GM23338 (cell line): ENCODE measurements at regions not wholly inside any gene's neighbourhood (a gene's known extent, or its start where the extent isn't known, plus 50 kb on each side); places are given as distances from the start of the nearest gene placed in this dataset.

ENCODE experiments used
- ATAC-seq: fragments of 200-7000 bp; cut with Tn5 transposase; 3 replicates; pipeline ENCODE4 v1.9.1; 2020
- DNase-seq: peaks from one replicate; pipeline ENCODE4 v3.0.0-alpha.2; 2015; ENCODE audit warnings: low spot score
- H2AFZ ChIP-seq: fragments of 200-600 bp; sonication (generic); 2 replicates; pipeline ENCODE4 v1.8.0; 2016; ENCODE audit warnings: antibody characterized with exemption, mild to moderate bottlenecking, moderate library complexity
- H3F3A ChIP-seq: fragments of 200-600 bp; sonication (generic); replicated peaks from 2 replicates; pipeline ENCODE4 v1.8.0; 2017; ENCODE audit warnings: antibody characterized with exemption, mixed run types, low read depth
- H3K27ac ChIP-seq: fragments of 200-600 bp; sonication (generic); 2 replicates; pipeline ENCODE4 v1.6.1; 2016; ENCODE audit warnings: low read depth
- H3K27me3 ChIP-seq: fragments of 200-600 bp; sonication (generic); 2 replicates; pipeline ENCODE4 v1.8.0; 2016; ENCODE audit warnings: mild to moderate bottlenecking, mixed run types, moderate library complexity; ENCODE audit not compliant: insufficient read depth
- H3K36me3 ChIP-seq: fragments of 200-600 bp; sonication (generic); 2 replicates; pipeline ENCODE4 v1.8.0; 2016; ENCODE audit warnings: mild to moderate bottlenecking; ENCODE audit not compliant: insufficient read depth
- H3K4me1 ChIP-seq: fragments of 200-600 bp; sonication (generic); 2 replicates; pipeline ENCODE4 v1.8.0; 2016; ENCODE audit warnings: mild to moderate bottlenecking, moderate library complexity; ENCODE audit not compliant: insufficient read depth
- H3K4me2 ChIP-seq: fragments of 200-600 bp; sonication (generic); 2 replicates; pipeline ENCODE4 v1.7.1; 2017; ENCODE audit warnings: mixed run types
- H3K4me3 ChIP-seq: fragments of 200-600 bp; sonication (generic); 2 replicates; pipeline ENCODE4 v1.6.1; 2016; ENCODE audit warnings: mixed run types
- H3K79me2 ChIP-seq: fragments of 200-600 bp; sonication (generic); replicated peaks from 2 replicates; pipeline ENCODE4 v1.8.0; 2017; ENCODE audit warnings: mild to moderate bottlenecking; ENCODE audit not compliant: insufficient read depth
- H3K9me2 ChIP-seq: fragments of 200-600 bp; sonication (generic); 2 replicates; pipeline ENCODE4 v1.8.0; 2017; ENCODE audit not compliant: insufficient read depth
- H4K20me1 ChIP-seq: fragments of 200-600 bp; sonication (generic); replicated peaks from 2 replicates; pipeline ENCODE4 v1.8.0; 2017; ENCODE audit warnings: mild to moderate bottlenecking; ENCODE audit not compliant: insufficient read depth
- H3K27ac Mint-ChIP-seq: 2 replicates; pipeline ENCODE4 v1.8.0; 2020; ENCODE audit warnings: inconsistent platforms, mild to moderate bottlenecking, moderate library complexity, mixed read lengths
- H3K27me3 Mint-ChIP-seq: 3 replicates; pipeline ENCODE4 v1.8.0; 2022; ENCODE audit warnings: low read depth, mild to moderate bottlenecking, moderate library complexity, mixed read lengths, inconsistent platforms; ENCODE audit not compliant: insufficient read depth, poor library complexity
- H3K36me3 Mint-ChIP-seq: 3 replicates; pipeline ENCODE4 v1.8.0; 2021; ENCODE audit warnings: low read depth, mild to moderate bottlenecking, inconsistent platforms, moderate library complexity, mixed read lengths
- H3K4me1 Mint-ChIP-seq: 3 replicates; pipeline ENCODE4 v1.8.0; 2020; ENCODE audit warnings: mild to moderate bottlenecking, inconsistent platforms, mixed read lengths
- H3K4me3 Mint-ChIP-seq: 3 replicates; pipeline ENCODE4 v1.8.0; 2021; ENCODE audit warnings: moderate library complexity, mild to moderate bottlenecking, inconsistent platforms, mixed read lengths
- H3K9me3 Mint-ChIP-seq: 3 replicates; pipeline ENCODE4 v1.8.0; 2020; ENCODE audit warnings: moderate library complexity, mild to moderate bottlenecking, inconsistent platforms, mixed read lengths
- CREB1 ChIP-seq: fragments of 250-450 bp; sonication (Bioruptor Pico); IDR thresholded peaks from 2 replicates; pipeline ENCODE4 v1.5.0; 2020; ENCODE audit warnings: low read depth, mild to moderate bottlenecking, moderate library complexity
- CTCF ChIP-seq, 2 experiments: fragments of 200-600 bp in 1 of 2; sonication (generic) in 1 of 2; conservative IDR thresholded peaks; 2 replicates each; pipeline versions ENCODE4 v1.5.1 to v1.6.1; 2016 to 2017; ENCODE audit warnings: antibody characterized with exemption in 2 of 2, low read depth in 2 of 2, mild to moderate bottlenecking in 2 of 2, moderate library complexity in 1 of 2
- ETS1 ChIP-seq: IDR thresholded peaks from 2 replicates; pipeline ENCODE4 v1.6.1; 2016; ENCODE audit warnings: antibody characterized with exemption
- EZH2 ChIP-seq: fragments of 200-600 bp; sonication (generic); IDR thresholded peaks from one replicate; pipeline ENCODE4 v1.8.0; 2017; ENCODE audit warnings: antibody characterized with exemption, mild to moderate bottlenecking, low read depth; ENCODE audit not compliant: unreplicated experiment
- EZH2phosphoT487 ChIP-seq: fragments of 200-600 bp; sonication (generic); IDR thresholded peaks from one replicate; pipeline ENCODE4 v1.8.1; 2018; ENCODE audit warnings: antibody characterized with exemption; ENCODE audit not compliant: unreplicated experiment
- JUNB ChIP-seq: IDR thresholded peaks from one replicate; pipeline ENCODE4 v1.6.1; 2016; ENCODE audit warnings: antibody characterized with exemption; ENCODE audit not compliant: unreplicated experiment
- NANOG ChIP-seq: IDR thresholded peaks from 2 replicates; pipeline ENCODE4 v1.6.1; 2016; ENCODE audit warnings: antibody characterized with exemption, borderline replicate concordance
- POLR2AphosphoS5 ChIP-seq: IDR thresholded peaks from 2 replicates; pipeline ENCODE4 v1.6.1; 2016; ENCODE audit warnings: antibody characterized with exemption, low read depth
- REST ChIP-seq: IDR thresholded peaks from one replicate; pipeline ENCODE4 v1.6.1; 2018; ENCODE audit warnings: antibody characterized with exemption; ENCODE audit not compliant: unreplicated experiment
- STAT1 ChIP-seq: IDR thresholded peaks from one replicate; pipeline ENCODE4 v1.6.1; 2016; ENCODE audit warnings: antibody characterized with exemption; ENCODE audit not compliant: unreplicated experiment
- ZNF114 ChIP-seq: fragments of 250-450 bp; sonication (Bioruptor Pico); IDR thresholded peaks from 2 replicates; pipeline ENCODE4 v1.5.0; 2020; ENCODE audit warnings: mild to moderate bottlenecking, moderate library complexity
- ZNF331 ChIP-seq: fragments of 250-450 bp; sonication (Bioruptor Pico); IDR thresholded peaks from 2 replicates; pipeline ENCODE4 v1.5.0; 2020; ENCODE audit warnings: low read depth, mild to moderate bottlenecking, moderate library complexity
- ZNF462 ChIP-seq: fragments of 250-450 bp; sonication (Bioruptor Pico); IDR thresholded peaks from 2 replicates; pipeline ENCODE4 v1.5.0; 2020; ENCODE audit warnings: mild to moderate bottlenecking, moderate library complexity

GRCh38 chr5:148910216-148910615, 83.8 kb downstream of the ADRB2 start:
- Mint-ChIP-seq H3K9me3 (no peaks in the 10 kb centered on the region), H3K36me3 (no peaks in the 10 kb centered on the region), H3K27ac (no peak overlapping the region), H3K4me3 (no peak overlapping the region), H3K4me1 (peaks cover 33% of the 10 kb centered on the region), H3K27me3 (peaks cover 7% of the 10 kb centered on the region)
- no peak for DNase-seq
- no peaks in the 10 kb centered on the region for H4K20me1 ChIP-seq
- no peaks in the 10 kb centered on the region for H3K27me3 ChIP-seq
- no peaks in the 10 kb centered on the region for H3K9me2 ChIP-seq
- H3K4me3 ChIP-seq, result no peak overlapping the region
- no peak overlapping the region for H2AFZ ChIP-seq
- H3K4me1 ChIP-seq, result peaks cover 12% of the 10 kb centered on the region
- H3K27ac ChIP-seq, result no peak overlapping the region
- H3K36me3 ChIP-seq, result no peaks in the 10 kb centered on the region
- no peak overlapping the region for H3K4me2 ChIP-seq
- no peaks in the 10 kb centered on the region for H3K79me2 ChIP-seq
- H3F3A ChIP-seq, result no peaks in the 10 kb centered on the region
- ATAC-seq, result no peak
- no peak for TF ChIP-seq JUNB
- no peak for TF ChIP-seq EZH2phosphoT487
- no peak for TF ChIP-seq STAT1
- no peak for TF ChIP-seq NANOG
- TF ChIP-seq ZNF331 (CRISPR knock-in tag), result no peak
- no peak for TF ChIP-seq POLR2AphosphoS5
- TF ChIP-seq EZH2, result no peak
- TF ChIP-seq CREB1 (CRISPR knock-in tag), result no peak
- TF ChIP-seq ZNF114 (CRISPR knock-in tag), result no peak
- no peak for TF ChIP-seq ZNF462 (CRISPR knock-in tag)
- no peak for TF ChIP-seq ETS1
- no peak for TF ChIP-seq REST
- TF ChIP-seq CTCF (conservative IDR thresholded peaks at IDR 0.05; ENCODE audit: low read depth in 2 of 2), result no peak
